ENCODE measurements at regions not wholly inside any gene's neighbourhood (a gene's known extent, or its start where the extent isn't known, plus 50 kb on each side); places are given as distances from the start of the nearest gene placed in this dataset.
"Not testable (repeated sequence)": the region's sequence is repeated elsewhere in the genome, so short reads cannot be mapped to it uniquely, and the experiment has no call there.

GRCh38 chr5:20890936-20891335 lies 902.9 kb upstream of the CDH18 start:
- not testable (repeated sequence) for H3K4me1 Mint-ChIP-seq (ENCODE audit: low read depth); H3K27ac Mint-ChIP-seq (ENCODE audit: unreplicated experiment); H3K27me3 Mint-ChIP-seq (ENCODE audit: low read depth); DNase-seq (ENCODE audit: low spot score); H3K36me3 Mint-ChIP-seq (ENCODE audit: low read depth); H3K4me3 Mint-ChIP-seq (ENCODE audit: unreplicated experiment)
- peaks cover 18% of the 10 kb centered on the region for H3K9me3 Mint-ChIP-seq (ENCODE audit: low read depth)

GRCh38 chr5:20875726-20876125 lies 887.7 kb upstream of the CDH18 start:
- DNase-seq (ENCODE audit: low spot score); H3K4me3 Mint-ChIP-seq (ENCODE audit: unreplicated experiment); H3K4me1 Mint-ChIP-seq (ENCODE audit: low read depth); H3K27me3 Mint-ChIP-seq (ENCODE audit: low read depth); H3K9me3 Mint-ChIP-seq (ENCODE audit: low read depth); H3K27ac Mint-ChIP-seq (ENCODE audit: unreplicated experiment); H3K36me3 Mint-ChIP-seq (ENCODE audit: low read depth): not testable (repeated sequence)

- not testable (repeated sequence) for DNase-seq (ENCODE audit: low spot score); H3K9me3 Mint-ChIP-seq (ENCODE audit: low read depth); H3K4me3 Mint-ChIP-seq (ENCODE audit: unreplicated experiment); H3K4me1 Mint-ChIP-seq (ENCODE audit: low read depth); H3K27me3 Mint-ChIP-seq (ENCODE audit: low read depth); H3K27ac Mint-ChIP-seq (ENCODE audit: unreplicated experiment); H3K36me3 Mint-ChIP-seq (ENCODE audit: low read depth)
Measured at GRCh38 chr5:20865892-20866291, 877.9 kb upstream of the CDH18 start.

GRCh38 chr5:20833081-20833627 lies 845.2 kb upstream of the CDH18 start:
- Mint-ChIP-seq H3K4me3 (ENCODE audit: unreplicated experiment) (no peak overlapping the region), H3K4me1 (ENCODE audit: low read depth) (no peaks in the 10 kb centered on the region), H3K36me3 (ENCODE audit: low read depth) (no peaks in the 10 kb centered on the region), H3K27ac (ENCODE audit: unreplicated experiment) (no peak overlapping the region), H3K27me3 (ENCODE audit: low read depth) (no peaks in the 10 kb centered on the region), H3K9me3 (ENCODE audit: low read depth) (no peaks in the 10 kb centered on the region)
- DNase-seq (ENCODE audit: low spot score) = no peak
- TF ChIP-seq CTCF (IDR thresholded peaks at IDR 0.05) = no peak

- H3K9me3 Mint-ChIP-seq (ENCODE audit: low read depth) = no peaks in the 10 kb centered on the region
- no peaks in the 10 kb centered on the region for H3K36me3 Mint-ChIP-seq (ENCODE audit: low read depth)
- no peaks in the 10 kb centered on the region for H3K4me1 Mint-ChIP-seq (ENCODE audit: low read depth)
- H3K27me3 Mint-ChIP-seq (ENCODE audit: low read depth) = no peaks in the 10 kb centered on the region
- no peak for TF ChIP-seq CTCF (IDR thresholded peaks at IDR 0.05)
- no peak overlapping the region for H3K4me3 Mint-ChIP-seq (ENCODE audit: unreplicated experiment)
- no peak for DNase-seq (ENCODE audit: low spot score)
- no peak overlapping the region for H3K27ac Mint-ChIP-seq (ENCODE audit: unreplicated experiment)
Measured at GRCh38 chr5:20832204-20833080, 844.4 kb upstream of the CDH18 start.

GRCh38 chr5:20825951-20826350 lies 838.0 kb upstream of the CDH18 start:
- H3K4me3 Mint-ChIP-seq (ENCODE audit: unreplicated experiment); H3K4me1 Mint-ChIP-seq (ENCODE audit: low read depth); H3K9me3 Mint-ChIP-seq (ENCODE audit: low read depth); H3K27ac Mint-ChIP-seq (ENCODE audit: unreplicated experiment); H3K27me3 Mint-ChIP-seq (ENCODE audit: low read depth); H3K36me3 Mint-ChIP-seq (ENCODE audit: low read depth); DNase-seq (ENCODE audit: low spot score): not testable (repeated sequence)

- not testable (repeated sequence) for H3K36me3 Mint-ChIP-seq (ENCODE audit: low read depth); H3K27ac Mint-ChIP-seq (ENCODE audit: unreplicated experiment); H3K4me3 Mint-ChIP-seq (ENCODE audit: unreplicated experiment); DNase-seq (ENCODE audit: low spot score); H3K27me3 Mint-ChIP-seq (ENCODE audit: low read depth); H3K9me3 Mint-ChIP-seq (ENCODE audit: low read depth); H3K4me1 Mint-ChIP-seq (ENCODE audit: low read depth)
Measured at GRCh38 chr5:20797216-20797615, 809.2 kb upstream of the CDH18 start.

GRCh38 chr5:20784755-20785154 lies 796.8 kb upstream of the CDH18 start:
- DNase-seq (ENCODE audit: low spot score); H3K27me3 Mint-ChIP-seq (ENCODE audit: low read depth); H3K4me1 Mint-ChIP-seq (ENCODE audit: low read depth): not testable (repeated sequence)

GRCh38 chr5:20783484-20783883 lies 795.5 kb upstream of the CDH18 start:
- not testable (repeated sequence) for H3K36me3 Mint-ChIP-seq (ENCODE audit: low read depth); H3K27ac Mint-ChIP-seq (ENCODE audit: unreplicated experiment)

More at GRCh38 chr5:20784755-20785154, 796.8 kb upstream of the CDH18 start:
- H3K9me3 Mint-ChIP-seq (ENCODE audit: low read depth); H3K27ac Mint-ChIP-seq (ENCODE audit: unreplicated experiment); H3K36me3 Mint-ChIP-seq (ENCODE audit: low read depth); H3K4me3 Mint-ChIP-seq (ENCODE audit: unreplicated experiment): not testable (repeated sequence)

GRCh38 chr5:20771338-20771737 lies 783.3 kb upstream of the CDH18 start:
- H3K27ac Mint-ChIP-seq (ENCODE audit: unreplicated experiment); H3K36me3 Mint-ChIP-seq (ENCODE audit: low read depth); H3K4me3 Mint-ChIP-seq (ENCODE audit: unreplicated experiment): not testable (repeated sequence)

More at GRCh38 chr5:20783484-20783883, 795.5 kb upstream of the CDH18 start:
- not testable (repeated sequence) for H3K4me1 Mint-ChIP-seq (ENCODE audit: low read depth); H3K9me3 Mint-ChIP-seq (ENCODE audit: low read depth); H3K4me3 Mint-ChIP-seq (ENCODE audit: unreplicated experiment); H3K27me3 Mint-ChIP-seq (ENCODE audit: low read depth); DNase-seq (ENCODE audit: low spot score)

GRCh38 chr5:20765074-20765473 lies 777.1 kb upstream of the CDH18 start:
- not testable (repeated sequence) for DNase-seq (ENCODE audit: low spot score); H3K4me3 Mint-ChIP-seq (ENCODE audit: unreplicated experiment); H3K9me3 Mint-ChIP-seq (ENCODE audit: low read depth); H3K27me3 Mint-ChIP-seq (ENCODE audit: low read depth); H3K27ac Mint-ChIP-seq (ENCODE audit: unreplicated experiment); H3K36me3 Mint-ChIP-seq (ENCODE audit: low read depth); H3K4me1 Mint-ChIP-seq (ENCODE audit: low read depth)

More at GRCh38 chr5:20771338-20771737, 783.3 kb upstream of the CDH18 start:
- not testable (repeated sequence) for H3K9me3 Mint-ChIP-seq (ENCODE audit: low read depth); H3K4me1 Mint-ChIP-seq (ENCODE audit: low read depth); H3K27me3 Mint-ChIP-seq (ENCODE audit: low read depth); DNase-seq (ENCODE audit: low spot score)

Measured in chondrocyte (in vitro differentiated cells).